AG10803 (cell line): ENCODE measurements at regions not wholly inside any gene's neighbourhood (a gene's known extent, or its start where the extent isn't known, plus 50 kb on each side); places are given as distances from the start of the nearest gene placed in this dataset.

Experiments
- DNase-seq: peaks from one replicate; pipeline ENCODE4 v3.0.0; 2010; ENCODE audit warnings: low read depth
- H3K4me3 ChIP-seq: 2 replicates; pipeline ENCODE4 v1.5.1; 2011; ENCODE audit warnings: mild to moderate bottlenecking, low read length, control low read depth
- CTCF ChIP-seq: conservative IDR thresholded peaks from 2 replicates; pipeline ENCODE4 v1.5.1; 2011; ENCODE audit warnings: mild to moderate bottlenecking, low read length, control low read depth, inconsistent platforms

GRCh38 chr5:29175774-29176173 lies 2017.7 kb upstream of the CDH6 start:
- DNase-seq: no peak
- no peak for TF ChIP-seq CTCF
- H3K4me3 ChIP-seq: no peak overlapping the region

GRCh38 chr5:29170599-29170998 lies 2022.9 kb upstream of the CDH6 start:
- H3K4me3 ChIP-seq: no peak overlapping the region
- DNase-seq: no peak
- TF ChIP-seq CTCF: no peak

- H3K4me3 ChIP-seq: no peak overlapping the region
- TF ChIP-seq CTCF: no peak
- DNase-seq: no peak
Measured at GRCh38 chr5:29169886-29170285, 2023.6 kb upstream of the CDH6 start.

GRCh38 chr5:29162297-29162696 lies 2031.2 kb upstream of the CDH6 start:
- DNase-seq: no peak
- H3K4me3 ChIP-seq: no peak overlapping the region
- no peak for TF ChIP-seq CTCF

- DNase-seq: no peak
- no peak for TF ChIP-seq CTCF
- H3K4me3 ChIP-seq: no peak overlapping the region
Measured at GRCh38 chr5:29161399-29162291, 2031.8 kb upstream of the CDH6 start.

- no peak for DNase-seq
- no peak for TF ChIP-seq CTCF
- no peak overlapping the region for H3K4me3 ChIP-seq
Measured at GRCh38 chr5:29157975-29158374, 2035.5 kb upstream of the CDH6 start.

- no peak for DNase-seq
- H3K4me3 ChIP-seq: no peak overlapping the region
- TF ChIP-seq CTCF: no peak
Measured at GRCh38 chr5:29150840-29151239, 2042.6 kb upstream of the CDH6 start.
